ENCODE measurements at regions not wholly inside any gene's neighbourhood (a gene's known extent, or its start where the extent isn't known, plus 50 kb on each side); places are given as distances from the start of the nearest gene placed in this dataset.

GRCh38 chr7:40947566-40947965, 755.3 kb downstream of the INHBA start:
- no peak for TF ChIP-seq POLR2A (IDR thresholded peaks at IDR 0.05; ENCODE audit: low read depth)
- TF ChIP-seq, protein P1, sequence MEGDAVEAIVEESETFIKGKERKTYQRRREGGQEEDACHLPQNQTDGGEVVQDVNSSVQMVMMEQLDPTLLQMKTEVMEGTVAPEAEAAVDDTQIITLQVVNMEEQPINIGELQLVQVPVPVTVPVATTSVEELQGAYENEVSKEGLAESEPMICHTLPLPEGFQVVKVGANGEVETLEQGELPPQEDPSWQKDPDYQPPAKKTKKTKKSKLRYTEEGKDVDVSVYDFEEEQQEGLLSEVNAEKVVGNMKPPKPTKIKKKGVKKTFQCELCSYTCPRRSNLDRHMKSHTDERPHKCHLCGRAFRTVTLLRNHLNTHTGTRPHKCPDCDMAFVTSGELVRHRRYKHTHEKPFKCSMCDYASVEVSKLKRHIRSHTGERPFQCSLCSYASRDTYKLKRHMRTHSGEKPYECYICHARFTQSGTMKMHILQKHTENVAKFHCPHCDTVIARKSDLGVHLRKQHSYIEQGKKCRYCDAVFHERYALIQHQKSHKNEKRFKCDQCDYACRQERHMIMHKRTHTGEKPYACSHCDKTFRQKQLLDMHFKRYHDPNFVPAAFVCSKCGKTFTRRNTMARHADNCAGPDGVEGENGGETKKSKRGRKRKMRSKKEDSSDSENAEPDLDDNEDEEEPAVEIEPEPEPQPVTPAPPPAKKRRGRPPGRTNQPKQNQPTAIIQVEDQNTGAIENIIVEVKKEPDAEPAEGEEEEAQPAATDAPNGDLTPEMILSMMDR (IDR thresholded peaks at IDR 0.05): no peak
